ENCODE measurements at regions not wholly inside any gene's neighbourhood (a gene's known extent, or its start where the extent isn't known, plus 50 kb on each side); places are given as distances from the start of the nearest gene placed in this dataset.

DNA sequence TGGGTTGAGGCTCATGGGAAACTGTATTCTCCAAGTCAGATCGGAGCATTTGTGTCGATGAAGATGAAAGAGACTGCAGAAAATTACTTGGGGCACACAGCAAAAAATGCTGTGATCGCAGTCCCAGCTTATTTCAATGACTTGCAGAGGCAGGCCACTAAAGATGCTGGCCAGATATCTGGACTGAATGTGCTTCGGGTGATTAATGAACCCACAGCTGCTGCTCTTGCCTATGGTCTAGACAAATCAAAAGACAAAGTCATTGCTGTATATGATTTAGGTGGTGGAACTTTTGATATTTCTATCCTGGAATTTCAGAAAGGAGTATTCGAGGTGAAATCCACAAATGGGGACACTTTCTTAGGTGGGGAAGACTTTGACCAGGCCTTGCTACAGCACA, 336.6 kb downstream of the PAX3 start:
- H3K4me2 ChIP-seq (ENCODE audit: insufficient read depth, low read length): no peak overlapping the region
- no peak overlapping the region for H2AFZ ChIP-seq (ENCODE audit: low read depth, low read length)
- H4K20me1 ChIP-seq (replicated peaks; ENCODE audit: control insufficient read depth, insufficient read depth, low read length): no peaks in the 10 kb centered on the region
- ATAC-seq (no peak), FAIRE-seq (no peak), DNase-seq (ENCODE audit: extremely low read depth in 1 of 4, low spot score in 3 of 4) (no peak)
- H3K27me3 ChIP-seq (ENCODE audit: control insufficient read depth in 2 of 2, insufficient read depth in 2 of 2, low read length in 2 of 2): no peaks in the 10 kb centered on the region
- H3K4me3 ChIP-seq: no peak overlapping the region
- WGBS (ENCODE audit: insufficient coverage, low coverage, missing lambda C conversion rate): 2% methylated on average over 5 of the region's 5 CpGs
- H3K36me3 ChIP-seq (ENCODE audit: control insufficient read depth, insufficient read depth, low read length): no peaks in the 10 kb centered on the region
- H3K9me3 ChIP-seq (replicated peaks; ENCODE audit: control insufficient read depth, insufficient read depth, low read depth, low read length): no peaks in the 10 kb centered on the region
- POLR2A ChIA-PET: no interaction called here
- no peak overlapping the region for H3K27ac ChIP-seq (ENCODE audit: extremely low read depth, low read depth, low read length)
- intact Hi-C loops (cut with micrococcal nuclease) (no loop called here), in situ Hi-C loops (cut with MboI) (no loop called here)
- no peaks in the 10 kb centered on the region for H3K79me2 ChIP-seq (ENCODE audit: control insufficient read depth, insufficient read depth, low read length)
- no peaks in the 10 kb centered on the region for H3K9me1 ChIP-seq (ENCODE audit: control insufficient read depth, insufficient read depth, low read length)
- no peak overlapping the region for H3K9ac ChIP-seq (ENCODE audit: insufficient read depth in 1 of 2, low read depth in 2 of 2, low read length in 2 of 2)
- H3K4me1 ChIP-seq (replicated peaks in 1 of 2; ENCODE audit: control insufficient read depth in 2 of 2, insufficient read depth in 2 of 2, low read length in 2 of 2): no peaks in the 10 kb centered on the region
- BruUV-seq (replicated peaks): no TSS peak
- CTCF ChIA-PET (ENCODE audit: low intra/inter-chr PET ratio): no interaction called here
- TF ChIP-seq WHSC1 (IDR thresholded peaks at IDR 0.05; ENCODE audit: low read length) (no peak), RNF2 (IDR thresholded peaks at IDR 0.05) (no peak), ZNF165 (CRISPR knock-in tag; IDR thresholded peaks at IDR 0.05; ENCODE audit: borderline replicate concordance) (no peak), TEAD4 (IDR thresholded peaks at IDR 0.05; ENCODE audit: low read length) (no peak), TEAD4 (CRISPR knock-in tag; IDR thresholded peaks at IDR 0.05; ENCODE audit: borderline replicate concordance) (no peak)
- TF ChIP-seq, protein P1, sequence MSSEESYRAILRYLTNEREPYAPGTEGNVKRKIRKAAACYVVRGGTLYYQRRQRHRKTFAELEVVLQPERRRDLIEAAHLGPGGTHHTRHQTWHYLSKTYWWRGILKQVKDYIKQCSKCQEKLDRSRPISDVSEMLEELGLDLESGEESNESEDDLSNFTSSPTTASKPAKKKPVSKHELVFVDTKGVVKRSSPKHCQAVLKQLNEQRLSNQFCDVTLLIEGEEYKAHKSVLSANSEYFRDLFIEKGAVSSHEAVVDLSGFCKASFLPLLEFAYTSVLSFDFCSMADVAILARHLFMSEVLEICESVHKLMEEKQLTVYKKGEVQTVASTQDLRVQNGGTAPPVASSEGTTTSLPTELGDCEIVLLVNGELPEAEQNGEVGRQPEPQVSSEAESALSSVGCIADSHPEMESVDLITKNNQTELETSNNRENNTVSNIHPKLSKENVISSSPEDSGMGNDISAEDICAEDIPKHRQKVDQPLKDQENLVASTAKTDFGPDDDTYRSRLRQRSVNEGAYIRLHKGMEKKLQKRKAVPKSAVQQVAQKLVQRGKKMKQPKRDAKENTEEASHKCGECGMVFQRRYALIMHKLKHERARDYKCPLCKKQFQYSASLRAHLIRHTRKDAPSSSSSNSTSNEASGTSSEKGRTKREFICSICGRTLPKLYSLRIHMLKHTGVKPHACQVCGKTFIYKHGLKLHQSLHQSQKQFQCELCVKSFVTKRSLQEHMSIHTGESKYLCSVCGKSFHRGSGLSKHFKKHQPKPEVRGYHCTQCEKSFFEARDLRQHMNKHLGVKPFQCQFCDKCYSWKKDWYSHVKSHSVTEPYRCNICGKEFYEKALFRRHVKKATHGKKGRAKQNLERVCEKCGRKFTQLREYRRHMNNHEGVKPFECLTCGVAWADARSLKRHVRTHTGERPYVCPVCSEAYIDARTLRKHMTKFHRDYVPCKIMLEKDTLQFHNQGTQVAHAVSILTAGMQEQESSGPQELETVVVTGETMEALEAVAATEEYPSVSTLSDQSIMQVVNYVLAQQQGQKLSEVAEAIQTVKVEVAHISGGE (CRISPR knock-in tag; IDR thresholded peaks at IDR 0.05): no peak
- TF ChIP-seq, protein P2, sequence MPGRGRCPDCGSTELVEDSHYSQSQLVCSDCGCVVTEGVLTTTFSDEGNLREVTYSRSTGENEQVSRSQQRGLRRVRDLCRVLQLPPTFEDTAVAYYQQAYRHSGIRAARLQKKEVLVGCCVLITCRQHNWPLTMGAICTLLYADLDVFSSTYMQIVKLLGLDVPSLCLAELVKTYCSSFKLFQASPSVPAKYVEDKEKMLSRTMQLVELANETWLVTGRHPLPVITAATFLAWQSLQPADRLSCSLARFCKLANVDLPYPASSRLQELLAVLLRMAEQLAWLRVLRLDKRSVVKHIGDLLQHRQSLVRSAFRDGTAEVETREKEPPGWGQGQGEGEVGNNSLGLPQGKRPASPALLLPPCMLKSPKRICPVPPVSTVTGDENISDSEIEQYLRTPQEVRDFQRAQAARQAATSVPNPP (IDR thresholded peaks at IDR 0.05; ENCODE audit: borderline replicate concordance, insufficient read depth, insufficient read length): no peak

Data from K562 (cell line).